ENCODE measurements at regions not wholly inside any gene's neighbourhood (a gene's known extent, or its start where the extent isn't known, plus 50 kb on each side); places are given as distances from the start of the nearest gene placed in this dataset.

GRCh38 chr5:171647043-171647903 is 138.3 kb upstream of the SMIM23 start:
- peaks cover 0 to 21% (median 4%) of the 10 kb centered on the region in 4 experiments for H3K4me1 ChIP-seq (ENCODE audit: control extremely low read depth in 1 of 4, control insufficient read depth in 4 of 4, insufficient read depth in 4 of 4, low read length in 3 of 4)
- no peak overlapping the region for H3K4me3 ChIP-seq (ENCODE audit: control insufficient read depth in 1 of 7, extremely low read depth in 1 of 7, insufficient read depth in 4 of 7, low read depth in 2 of 7, low read length in 6 of 7)
- peak; percentile 25 to 70 (median 65) for DNase-seq
- CTCF ChIA-PET: interaction anchor here (0.9 to 1.4 kb wide), 3 partner anchors 12 to 17 kb away, joined by 3 to 4 read pairs (median 3); no protein-coding TSS in a partner anchor
- H3K36me3 ChIP-seq (ENCODE audit: control insufficient read depth in 4 of 4, insufficient read depth in 4 of 4, low read length in 3 of 4): no peaks in the 10 kb centered on the region
- no peak overlapping the region for H3K27ac ChIP-seq (ENCODE audit: insufficient read depth in 1 of 2, low read depth in 1 of 2, low read length in 2 of 2, poor library complexity in 1 of 2, severe bottlenecking in 2 of 2)
- 91% methylated on average over 14 of the region's 15 CpGs for WGBS (ENCODE audit: insufficient coverage)
- no peaks in the 10 kb centered on the region for H3K9me3 ChIP-seq (ENCODE audit: control extremely low read depth in 1 of 5, control insufficient read depth in 4 of 5, insufficient read depth in 2 of 5, low read depth in 1 of 5, low read length in 4 of 5)
- no peaks in the 10 kb centered on the region for H3K27me3 ChIP-seq (replicated peaks in 2 of 5; ENCODE audit: control insufficient read depth in 4 of 5, insufficient read depth in 5 of 5, low read length in 4 of 5)
- POLR2A ChIA-PET: no interaction called here

GRCh38 chr5:171647904-171648260 is 137.7 kb upstream of the SMIM23 start:
- ChIA-PET CTCF (interaction anchor here (1.4 kb wide), 1 partner anchor 12 kb away, joined by 4 read pairs; no protein-coding TSS in a partner anchor), POLR2A (no interaction called here)
- H3K4me3 ChIP-seq (ENCODE audit: control insufficient read depth in 1 of 7, extremely low read depth in 1 of 7, insufficient read depth in 4 of 7, low read depth in 2 of 7, low read length in 6 of 7): no peak overlapping the region

GRCh38 chr5:171648279-171649074 is 137.1 kb upstream of the SMIM23 start:
- POLR2A ChIA-PET: interaction anchor here (0.7 kb wide), 1 partner anchor 22 kb away, joined by 7 read pairs; no protein-coding TSS in a partner anchor
- no peak overlapping the region for H3K27ac ChIP-seq (ENCODE audit: insufficient read depth in 1 of 2, low read depth in 1 of 2, low read length in 2 of 2, poor library complexity in 1 of 2, severe bottlenecking in 2 of 2)
- no peak overlapping the region for H3K4me3 ChIP-seq (ENCODE audit: control insufficient read depth in 1 of 7, extremely low read depth in 1 of 7, insufficient read depth in 4 of 7, low read depth in 2 of 7, low read length in 6 of 7)
- peaks cover 0 to 3% (median 0%) of the 10 kb centered on the region in 5 experiments for H3K9me3 ChIP-seq (ENCODE audit: control extremely low read depth in 1 of 5, control insufficient read depth in 4 of 5, insufficient read depth in 2 of 5, low read depth in 1 of 5, low read length in 4 of 5)
- H3K4me1 ChIP-seq (ENCODE audit: control extremely low read depth in 1 of 4, control insufficient read depth in 4 of 4, insufficient read depth in 4 of 4, low read length in 3 of 4): peaks cover 0 to 21% (median 4%) of the 10 kb centered on the region in 4 experiments
- H3K36me3 ChIP-seq (ENCODE audit: control insufficient read depth in 4 of 4, insufficient read depth in 4 of 4, low read length in 3 of 4): no peaks in the 10 kb centered on the region
- no peak for DNase-seq
- CTCF ChIA-PET: interaction anchor here (1.3 to 1.9 kb wide), 2 partner anchors 21 to 110 kb away, joined by 3 to 6 read pairs; no protein-coding TSS in a partner anchor
- no peaks in the 10 kb centered on the region for H3K27me3 ChIP-seq (replicated peaks in 2 of 5; ENCODE audit: control insufficient read depth in 4 of 5, insufficient read depth in 5 of 5, low read length in 4 of 5)
- WGBS (ENCODE audit: insufficient coverage): 83% methylated on average over 8 of the region's 10 CpGs

More at GRCh38 chr5:171647904-171648260, 137.7 kb upstream of the SMIM23 start:
- peaks cover 0 to 21% (median 4%) of the 10 kb centered on the region in 4 experiments for H3K4me1 ChIP-seq (ENCODE audit: control extremely low read depth in 1 of 4, control insufficient read depth in 4 of 4, insufficient read depth in 4 of 4, low read length in 3 of 4)
- WGBS (ENCODE audit: insufficient coverage): 98% methylated on average over 4 of the region's 4 CpGs
- no peak for DNase-seq
- no peaks in the 10 kb centered on the region for H3K9me3 ChIP-seq (ENCODE audit: control extremely low read depth in 1 of 5, control insufficient read depth in 4 of 5, insufficient read depth in 2 of 5, low read depth in 1 of 5, low read length in 4 of 5)
- no peaks in the 10 kb centered on the region for H3K27me3 ChIP-seq (replicated peaks in 2 of 5; ENCODE audit: control insufficient read depth in 4 of 5, insufficient read depth in 5 of 5, low read length in 4 of 5)
- no peak overlapping the region for H3K27ac ChIP-seq (ENCODE audit: insufficient read depth in 1 of 2, low read depth in 1 of 2, low read length in 2 of 2, poor library complexity in 1 of 2, severe bottlenecking in 2 of 2)
- no peaks in the 10 kb centered on the region for H3K36me3 ChIP-seq (ENCODE audit: control insufficient read depth in 4 of 4, insufficient read depth in 4 of 4, low read length in 3 of 4)

GRCh38 chr5:171649075-171649401 is 136.6 kb upstream of the SMIM23 start:
- DNase-seq: no peak
- Histone ChIP-seq H3K4me3 (ENCODE audit: control insufficient read depth in 1 of 7, extremely low read depth in 1 of 7, insufficient read depth in 4 of 7, low read depth in 2 of 7, low read length in 6 of 7) (no peak overlapping the region), H3K36me3 (ENCODE audit: control insufficient read depth in 4 of 4, insufficient read depth in 4 of 4, low read length in 3 of 4) (no peaks in the 10 kb centered on the region), H3K27me3 (replicated peaks in 2 of 5; ENCODE audit: control insufficient read depth in 4 of 5, insufficient read depth in 5 of 5, low read length in 4 of 5) (no peaks in the 10 kb centered on the region), H3K4me1 (ENCODE audit: control extremely low read depth in 1 of 4, control insufficient read depth in 4 of 4, insufficient read depth in 4 of 4, low read length in 3 of 4) (peaks cover 0 to 21% (median 4%) of the 10 kb centered on the region in 4 experiments), H3K27ac (ENCODE audit: insufficient read depth in 1 of 2, low read depth in 1 of 2, low read length in 2 of 2, poor library complexity in 1 of 2, severe bottlenecking in 2 of 2) (no peak overlapping the region), H3K9me3 (ENCODE audit: control extremely low read depth in 1 of 5, control insufficient read depth in 4 of 5, insufficient read depth in 2 of 5, low read depth in 1 of 5, low read length in 4 of 5) (peaks cover 0 to 5% (median 0%) of the 10 kb centered on the region in 5 experiments)
- WGBS (ENCODE audit: insufficient coverage): 96% methylated on average over 3 of the region's 3 CpGs
- CTCF ChIA-PET: interaction anchor here (1.3 to 1.9 kb wide), 2 partner anchors 20 to 109 kb away, joined by 3 to 6 read pairs; no protein-coding TSS in a partner anchor
- POLR2A ChIA-PET: interaction anchor here (0.7 kb wide), 1 partner anchor 21 kb away, joined by 7 read pairs; no protein-coding TSS in a partner anchor

GRCh38 chr5:171650597-171650996 is 135.0 kb upstream of the SMIM23 start:
- Histone ChIP-seq H3K36me3 (ENCODE audit: control insufficient read depth in 4 of 4, insufficient read depth in 4 of 4, low read length in 3 of 4) (no peaks in the 10 kb centered on the region), H3K4me3 (ENCODE audit: control insufficient read depth in 1 of 7, extremely low read depth in 1 of 7, insufficient read depth in 4 of 7, low read depth in 2 of 7, low read length in 6 of 7) (no peak overlapping the region), H3K9me3 (ENCODE audit: control extremely low read depth in 1 of 5, control insufficient read depth in 4 of 5, insufficient read depth in 2 of 5, low read depth in 1 of 5, low read length in 4 of 5) (peaks cover 0 to 5% (median 0%) of the 10 kb centered on the region in 5 experiments), H3K27me3 (replicated peaks in 2 of 5; ENCODE audit: control insufficient read depth in 4 of 5, insufficient read depth in 5 of 5, low read length in 4 of 5) (no peaks in the 10 kb centered on the region), H3K27ac (ENCODE audit: insufficient read depth in 1 of 2, low read depth in 1 of 2, low read length in 2 of 2, poor library complexity in 1 of 2, severe bottlenecking in 2 of 2) (no peak overlapping the region), H3K4me1 (ENCODE audit: control extremely low read depth in 1 of 4, control insufficient read depth in 4 of 4, insufficient read depth in 4 of 4, low read length in 3 of 4) (peaks cover 0 to 19% (median 3%) of the 10 kb centered on the region in 4 experiments)
- ChIA-PET POLR2A (no interaction called here), CTCF (no interaction called here)
- 96% methylated on average over 8 of the region's 8 CpGs for WGBS (ENCODE audit: insufficient coverage)
- DNase-seq: no peak

- POLR2A ChIA-PET: no interaction called here
- H3K4me3 ChIP-seq (ENCODE audit: control insufficient read depth in 1 of 7, extremely low read depth in 1 of 7, insufficient read depth in 4 of 7, low read depth in 2 of 7, low read length in 6 of 7): no peak overlapping the region
- no peak overlapping the region for H3K27ac ChIP-seq (ENCODE audit: insufficient read depth in 1 of 2, low read depth in 1 of 2, low read length in 2 of 2, poor library complexity in 1 of 2, severe bottlenecking in 2 of 2)
- peaks cover 0 to 18% (median 3%) of the 10 kb centered on the region in 4 experiments for H3K4me1 ChIP-seq (ENCODE audit: control extremely low read depth in 1 of 4, control insufficient read depth in 4 of 4, insufficient read depth in 4 of 4, low read length in 3 of 4)
- no peaks in the 10 kb centered on the region for H3K27me3 ChIP-seq (replicated peaks in 2 of 5; ENCODE audit: control insufficient read depth in 4 of 5, insufficient read depth in 5 of 5, low read length in 4 of 5)
- 100% methylated on average over 3 of the region's 3 CpGs for WGBS (ENCODE audit: insufficient coverage)
- DNase-seq: no peak
- H3K9me3 ChIP-seq (ENCODE audit: control extremely low read depth in 1 of 5, control insufficient read depth in 4 of 5, insufficient read depth in 2 of 5, low read depth in 1 of 5, low read length in 4 of 5): peaks cover 0 to 5% (median 0%) of the 10 kb centered on the region in 5 experiments
- CTCF ChIA-PET: no interaction called here
- no peaks in the 10 kb centered on the region for H3K36me3 ChIP-seq (ENCODE audit: control insufficient read depth in 4 of 4, insufficient read depth in 4 of 4, low read length in 3 of 4)
Measured at GRCh38 chr5:171651102-171651501, 134.5 kb upstream of the SMIM23 start.
